NCI-H524 (cell line): ENCODE measurements at regions not wholly inside any gene's neighbourhood (a gene's known extent, or its start where the extent isn't known, plus 50 kb on each side); places are given as distances from the start of the nearest gene placed in this dataset.

ENCODE experiments used
- DNase-seq, 2 experiments: peaks; one replicate each; lab custom pipeline; 2025; lab: John Stamatoyannopoulos, UW

- DNase-seq: no peak
These were observed 56.9 kb upstream of the ACVR1C start for GRCh38 chr2:157685572-157685971.

- DNase-seq: peak; percentile 36 to 77
These were observed 56.3 kb upstream of the ACVR1C start for GRCh38 chr2:157684940-157685466.
